GM12872 (cell line): ENCODE measurements at regions not wholly inside any gene's neighbourhood (a gene's known extent, or its start where the extent isn't known, plus 50 kb on each side); places are given as distances from the start of the nearest gene placed in this dataset.

Experiments used
- CTCF ChIP-seq: IDR thresholded peaks from 3 replicates; pipeline ENCODE4 v1.5.1; 2011; ENCODE audit warnings: low read depth, mild to moderate bottlenecking, low read length, moderate library complexity; ENCODE audit not compliant: insufficient read depth

GRCh38 chr18:78367996-78368395 is 611.6 kb upstream of the SALL3 start:
- TF ChIP-seq CTCF: no peak

GRCh38 chr18:78368726-78369125 is 610.9 kb upstream of the SALL3 start:
- no peak for TF ChIP-seq CTCF

- TF ChIP-seq CTCF: no peak
Observed at GRCh38 chr18:78376046-78376445, 603.6 kb upstream of the SALL3 start.

- TF ChIP-seq CTCF: no peak
Observed at GRCh38 chr18:78378403-78378802, 601.2 kb upstream of the SALL3 start.

- TF ChIP-seq CTCF: no peak
Observed at GRCh38 chr18:78378983-78379382, 600.6 kb upstream of the SALL3 start.

- no peak for TF ChIP-seq CTCF
Observed at GRCh38 chr18:78390348-78390951, 589.2 kb upstream of the SALL3 start.

GRCh38 chr18:78390952-78391348 is 588.7 kb upstream of the SALL3 start:
- no peak for TF ChIP-seq CTCF
